ENCODE measurements at regions not wholly inside any gene's neighbourhood (a gene's known extent, or its start where the extent isn't known, plus 50 kb on each side); places are given as distances from the start of the nearest gene placed in this dataset.

- TF ChIP-seq POLR2AphosphoS5 (IDR thresholded peaks at IDR 0.05; ENCODE audit: low read length) (no peak), JUND (IDR thresholded peaks at IDR 0.05; ENCODE audit: low read depth, low read length) (no peak), RAD21 (IDR thresholded peaks at IDR 0.05; ENCODE audit: insufficient read depth, low read depth, low read length) (no peak), RCOR1 (conservative IDR thresholded peaks at IDR 0.05; ENCODE audit: low read depth, low read length) (no peak), ZNF274 (IDR thresholded peaks at IDR 0.05; ENCODE audit: insufficient read depth, insufficient read length) (no peak), CTCF (IDR thresholded peaks at IDR 0.05 in 2 of 3, conservative IDR thresholded peaks at IDR 0.05 in 1 of 3; ENCODE audit: control insufficient read depth in 2 of 3, extremely low read depth in 1 of 3, insufficient read depth in 1 of 3, low read depth in 3 of 3, low read length in 3 of 3) (no peak)
These were observed 1697.1 kb downstream of the MAT2B start for GRCh38 chr5:165202519-165202910.

Data from GM12878 (cell line).